K562 (cell line): ENCODE measurements at regions not wholly inside any gene's neighbourhood (a gene's known extent, or its start where the extent isn't known, plus 50 kb on each side); places are given as distances from the start of the nearest gene placed in this dataset.

Experiments
- CBX8 ChIP-seq: fragments of 200-600 bp; sonication (generic); IDR thresholded peaks from 2 replicates; pipeline ENCODE4 v1.6.1; 2012; ENCODE audit warnings: borderline replicate concordance, mixed run types, low read depth, mild to moderate bottlenecking, moderate library complexity, mixed read lengths, low read length, control low read depth, inconsistent platforms; ENCODE audit not compliant: poor library complexity, severe bottlenecking; ENCODE audit errors: extremely low read depth
- KAT8 ChIP-seq: fragments of 450-650 bp; IDR thresholded peaks from 2 replicates; pipeline ENCODE4 v1.6.1; 2016; ENCODE audit warnings: low read depth, mild to moderate bottlenecking
- MGA ChIP-seq: fragments of 450-650 bp; IDR thresholded peaks from 2 replicates; pipeline ENCODE4 v1.6.1; 2016; ENCODE audit warnings: mild to moderate bottlenecking, moderate library complexity
- PHF20 ChIP-seq: fragments of 450-650 bp; IDR thresholded peaks from 2 replicates; pipeline ENCODE4 v1.6.1; 2018; ENCODE audit not compliant: partially characterized antibody
- SAFB ChIP-seq: fragments of 200-400 bp; formaldehyde crosslinking; IDR thresholded peaks from 2 replicates; pipeline ENCODE4 v1.6.1; 2017; ENCODE audit warnings: low read depth, low read length, borderline replicate concordance
- SRSF9 ChIP-seq: fragments of 200-400 bp; formaldehyde crosslinking; IDR thresholded peaks from 2 replicates; pipeline ENCODE4 v1.6.1; 2017; ENCODE audit warnings: low read depth, low read length, borderline replicate concordance
- ZNF165 ChIP-seq: fragments of 250-450 bp; sonication (Bioruptor Pico); IDR thresholded peaks from 2 replicates; pipeline ENCODE4 v1.4.0; 2020; ENCODE audit warnings: borderline replicate concordance
- TF ChIP-seq, protein P1 (sequence below): sonication (generic); formaldehyde crosslinking; IDR thresholded peaks from 2 replicates; pipeline ENCODE4 v1.8.0; 2022; ENCODE audit warnings: mild to moderate bottlenecking, missing genetic modification reagents, borderline replicate concordance
- TF ChIP-seq, protein P2 (sequence below): fragments of 450-650 bp; IDR thresholded peaks from 2 replicates; pipeline ENCODE4 v1.6.1; 2014; ENCODE audit warnings: low read depth, mild to moderate bottlenecking, moderate library complexity, borderline replicate concordance

DNA sequence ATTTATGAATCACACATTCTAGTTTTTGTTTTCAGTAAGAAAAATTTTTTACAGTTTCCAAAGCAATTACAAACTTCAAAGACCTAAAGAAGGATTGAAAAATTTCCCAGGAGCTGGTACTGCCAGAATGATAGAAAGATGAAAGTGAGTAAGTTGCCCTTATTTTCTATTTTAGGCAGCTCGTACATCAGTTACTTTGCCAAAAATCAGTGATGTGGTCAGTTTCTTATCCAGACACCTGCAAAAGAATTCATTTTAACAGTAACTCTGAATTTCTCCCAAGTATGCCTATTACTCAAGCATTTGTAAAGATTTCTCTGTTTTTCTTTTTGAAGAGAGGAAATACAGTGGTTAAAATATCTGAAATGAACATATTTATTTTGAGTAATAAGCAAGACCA is 976.3 kb upstream of the RAG2 start (continued):
- TF ChIP-seq, protein P1, sequence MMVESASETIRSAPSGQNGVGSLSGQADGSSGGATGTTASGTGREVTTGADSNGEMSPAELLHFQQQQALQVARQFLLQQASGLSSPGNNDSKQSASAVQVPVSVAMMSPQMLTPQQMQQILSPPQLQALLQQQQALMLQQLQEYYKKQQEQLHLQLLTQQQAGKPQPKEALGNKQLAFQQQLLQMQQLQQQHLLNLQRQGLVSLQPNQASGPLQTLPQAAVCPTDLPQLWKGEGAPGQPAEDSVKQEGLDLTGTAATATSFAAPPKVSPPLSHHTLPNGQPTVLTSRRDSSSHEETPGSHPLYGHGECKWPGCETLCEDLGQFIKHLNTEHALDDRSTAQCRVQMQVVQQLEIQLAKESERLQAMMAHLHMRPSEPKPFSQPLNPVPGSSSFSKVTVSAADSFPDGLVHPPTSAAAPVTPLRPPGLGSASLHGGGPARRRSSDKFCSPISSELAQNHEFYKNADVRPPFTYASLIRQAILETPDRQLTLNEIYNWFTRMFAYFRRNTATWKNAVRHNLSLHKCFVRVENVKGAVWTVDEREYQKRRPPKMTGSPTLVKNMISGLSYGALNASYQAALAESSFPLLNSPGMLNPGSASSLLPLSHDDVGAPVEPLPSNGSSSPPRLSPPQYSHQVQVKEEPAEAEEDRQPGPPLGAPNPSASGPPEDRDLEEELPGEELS (CRISPR knock-in tag) = no peak
- TF ChIP-seq PHF20 (no peak), SRSF9 (no peak), ZNF165 (no peak), CBX8 (no peak), SAFB (no peak), KAT8 (no peak), MGA (no peak)
- TF ChIP-seq, protein P2, sequence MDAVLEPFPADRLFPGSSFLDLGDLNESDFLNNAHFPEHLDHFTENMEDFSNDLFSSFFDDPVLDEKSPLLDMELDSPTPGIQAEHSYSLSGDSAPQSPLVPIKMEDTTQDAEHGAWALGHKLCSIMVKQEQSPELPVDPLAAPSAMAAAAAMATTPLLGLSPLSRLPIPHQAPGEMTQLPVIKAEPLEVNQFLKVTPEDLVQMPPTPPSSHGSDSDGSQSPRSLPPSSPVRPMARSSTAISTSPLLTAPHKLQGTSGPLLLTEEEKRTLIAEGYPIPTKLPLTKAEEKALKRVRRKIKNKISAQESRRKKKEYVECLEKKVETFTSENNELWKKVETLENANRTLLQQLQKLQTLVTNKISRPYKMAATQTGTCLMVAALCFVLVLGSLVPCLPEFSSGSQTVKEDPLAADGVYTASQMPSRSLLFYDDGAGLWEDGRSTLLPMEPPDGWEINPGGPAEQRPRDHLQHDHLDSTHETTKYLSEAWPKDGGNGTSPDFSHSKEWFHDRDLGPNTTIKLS = no peak
- TF ChIP-seq, all 486 proteins: peak for 0
